Erythroblast (primary cell): ENCODE measurements at regions not wholly inside any gene's neighbourhood (a gene's known extent, or its start where the extent isn't known, plus 50 kb on each side); places are given as distances from the start of the nearest gene placed in this dataset.

Source experiments
- DNase-seq, 2 experiments: peaks; one replicate each; lab custom pipeline; 2025; lab: John Stamatoyannopoulos, UW
- GATA1 ChIP-seq: IDR thresholded peaks from 2 replicates; pipeline ENCODE4 v1.6.1; 2011; ENCODE audit warnings: low read depth, mild to moderate bottlenecking, control low read depth, low read length, moderate library complexity
- POLR2A ChIP-seq: IDR thresholded peaks from 2 replicates; pipeline ENCODE4 v1.6.1; 2011; ENCODE audit warnings: mild to moderate bottlenecking, low read length

DNA sequence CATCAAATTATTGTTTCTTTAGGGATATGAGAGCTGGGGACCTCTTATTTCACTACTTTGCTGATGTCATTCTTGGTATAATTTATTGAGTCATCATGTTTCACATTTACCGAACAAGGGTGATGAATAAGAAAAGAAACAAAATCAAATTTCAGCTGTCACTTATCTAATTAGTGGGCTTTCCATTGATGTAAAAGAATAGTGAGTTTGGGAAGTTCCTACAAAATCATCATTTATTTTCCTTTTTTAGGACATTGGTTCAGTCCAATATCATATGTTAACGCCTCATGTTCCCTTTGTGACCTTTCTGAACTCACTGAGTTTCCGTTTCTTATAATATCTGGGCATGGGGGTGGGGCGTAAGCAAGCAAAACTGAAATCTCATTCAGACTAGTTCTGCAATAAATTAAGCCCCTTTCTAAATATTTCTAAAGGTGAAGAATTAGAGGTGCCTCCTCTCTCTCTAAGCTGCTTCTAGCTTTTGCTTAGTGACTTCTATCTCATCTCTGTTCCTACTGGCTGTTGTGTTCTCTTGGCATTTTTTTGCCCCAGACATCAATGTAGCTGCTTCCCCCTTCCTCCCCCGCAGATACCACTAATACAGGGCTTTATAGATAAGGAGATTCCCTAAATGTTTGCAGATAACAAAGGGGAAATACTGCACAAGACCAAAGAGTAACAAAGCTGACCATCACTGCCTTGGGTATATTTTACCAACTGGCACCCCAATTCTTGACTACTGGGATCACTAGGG, 238.0 kb upstream of the CTNNB1 start:
- TF ChIP-seq GATA1 (no peak), POLR2A (no peak)
- DNase-seq: no peak

DNA sequence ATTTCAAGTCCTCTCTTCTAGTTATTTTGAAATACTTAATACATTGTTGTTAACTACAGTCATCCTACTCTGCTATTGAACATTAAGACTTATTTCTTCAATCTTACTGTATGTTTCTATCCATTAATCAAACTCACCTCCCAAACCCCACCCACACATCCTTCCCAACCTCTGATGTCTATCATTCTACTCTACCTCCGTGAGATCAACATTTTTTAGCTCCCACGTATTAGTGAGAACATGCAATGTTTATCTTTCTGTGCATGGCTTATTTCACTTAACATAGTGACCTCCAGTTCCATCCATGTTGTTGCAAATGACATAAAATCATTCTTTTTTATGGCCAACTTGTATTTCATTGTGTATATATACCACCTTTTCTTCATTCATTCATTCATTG, 236.6 kb upstream of the CTNNB1 start:
- no peak for DNase-seq
- TF ChIP-seq GATA1 (no peak), POLR2A (no peak)

DNA sequence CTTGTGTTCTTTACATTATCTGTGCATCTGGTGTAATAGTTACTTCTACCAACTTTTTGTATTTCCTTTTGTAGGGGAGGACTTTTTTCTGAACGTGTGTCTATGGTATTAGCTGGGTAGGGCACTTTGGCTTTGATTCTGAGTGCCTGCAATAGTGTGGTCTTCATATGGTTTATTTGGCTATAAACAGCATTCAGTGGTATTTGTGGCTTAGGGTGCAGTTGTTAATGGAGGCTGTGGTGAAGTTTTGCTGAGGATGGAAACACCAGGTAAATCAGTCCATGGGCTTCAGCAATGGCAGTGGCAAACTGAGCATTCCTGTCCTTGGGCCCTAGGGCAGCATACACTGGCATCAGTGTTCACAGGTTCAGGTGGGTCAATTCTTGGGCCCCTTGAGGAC, 230.6 kb upstream of the CTNNB1 start:
- no peak for TF ChIP-seq POLR2A
- TF ChIP-seq GATA1: no peak
- no peak for DNase-seq

DNA sequence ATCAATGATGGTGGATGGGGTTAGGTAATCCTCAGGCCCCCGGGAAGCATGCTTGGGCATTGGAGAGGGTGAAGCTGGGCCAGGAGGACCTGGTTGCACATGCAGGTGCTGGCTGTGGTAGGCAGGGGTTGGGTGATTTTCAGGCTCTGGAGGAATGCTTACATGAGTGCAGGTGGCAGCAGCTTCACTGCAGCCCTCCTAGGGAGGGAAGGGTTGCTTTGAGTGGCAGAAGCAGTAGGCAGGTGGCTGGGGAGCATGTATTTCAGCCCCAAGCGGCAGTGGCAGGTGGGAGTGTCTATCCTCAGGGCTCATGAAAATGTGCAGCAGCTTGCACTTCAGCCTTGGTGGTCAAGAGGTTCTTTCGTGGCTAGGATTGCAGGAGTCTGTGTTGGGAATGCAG, 230.0 kb upstream of the CTNNB1 start:
- DNase-seq: no peak
- TF ChIP-seq GATA1 (no peak), POLR2A (no peak)

DNA sequence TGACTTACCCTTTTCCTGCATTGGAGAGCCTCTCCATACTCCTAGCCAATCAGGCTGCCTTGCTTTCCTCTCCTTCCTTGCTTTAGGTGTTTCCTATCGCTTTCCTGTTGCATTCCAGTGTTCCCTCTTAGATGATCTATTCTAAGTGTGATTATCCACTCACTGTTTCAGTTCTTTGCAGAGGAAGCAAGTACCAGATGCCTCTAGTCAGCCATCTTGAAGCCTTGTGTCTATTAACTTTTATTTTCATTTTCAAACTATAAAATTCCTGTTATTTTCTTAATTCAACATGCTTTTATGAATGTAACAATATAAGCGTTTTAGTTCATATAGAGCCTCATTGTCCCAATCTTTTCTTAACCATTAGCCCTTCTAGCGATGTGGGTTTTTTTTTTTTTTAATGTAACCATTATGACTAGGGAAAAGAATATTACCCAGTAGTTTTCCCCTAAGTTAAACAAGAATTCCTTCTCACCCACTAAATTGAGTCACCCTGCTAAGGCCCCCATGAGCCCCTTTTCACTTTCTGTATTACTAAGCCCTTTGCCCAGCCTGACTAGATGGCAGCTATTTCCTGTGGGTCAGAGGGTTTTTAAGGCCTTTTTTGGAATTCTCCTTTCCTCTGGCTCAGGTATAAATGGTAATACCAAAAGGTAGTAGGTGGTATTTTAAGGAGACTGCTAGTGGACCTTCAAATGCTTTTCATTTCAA, 229.4 kb upstream of the CTNNB1 start:
- TF ChIP-seq POLR2A (no peak), GATA1 (no peak)
- no peak for DNase-seq

DNA sequence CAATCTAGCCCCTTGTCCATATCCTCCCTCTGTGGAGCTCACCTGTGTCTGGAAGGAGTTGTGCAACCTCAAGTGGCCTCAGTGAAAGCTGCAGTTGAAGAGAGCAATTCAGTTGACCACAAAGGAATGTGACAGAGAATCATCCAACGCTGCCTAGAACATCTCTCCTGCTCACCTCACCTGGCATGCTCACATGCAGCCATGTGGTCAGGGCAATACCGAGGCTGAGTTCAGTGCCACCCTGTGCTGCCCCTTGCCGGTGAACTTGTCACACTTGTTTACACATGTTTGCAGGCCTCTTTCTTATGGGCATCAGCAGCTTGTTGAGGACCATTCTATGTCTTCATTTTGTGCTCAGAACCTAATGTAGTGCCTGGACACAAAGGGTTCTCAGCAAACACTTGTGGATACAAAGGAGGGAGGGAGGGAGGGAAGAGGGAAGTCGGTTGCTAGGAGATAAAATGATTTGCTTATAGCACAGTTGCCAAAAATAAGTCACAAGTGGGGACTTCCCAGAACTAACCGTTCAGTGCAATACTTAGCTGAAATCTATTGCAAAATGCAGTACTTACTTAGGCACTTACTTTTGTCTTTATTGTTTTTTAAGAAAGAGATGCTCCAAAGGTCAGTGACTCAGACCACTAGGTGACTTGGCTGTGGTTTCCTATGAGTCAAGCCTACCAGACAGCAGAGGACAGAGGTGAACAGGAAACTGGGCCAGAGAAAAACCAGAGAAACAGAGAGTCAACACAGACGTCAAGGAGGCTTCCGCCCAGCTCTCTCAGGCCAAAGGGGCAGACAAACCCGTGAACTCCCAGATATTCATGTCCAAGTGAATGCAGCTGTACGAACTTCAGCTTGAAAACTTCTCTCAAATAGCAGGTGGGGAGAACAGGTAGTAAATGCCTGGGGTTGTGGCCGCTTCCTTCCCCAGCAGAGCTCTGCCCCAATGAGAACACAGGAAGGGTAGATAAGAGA, 227.8 kb upstream of the CTNNB1 start:
- DNase-seq: no peak
- TF ChIP-seq POLR2A: no peak
- TF ChIP-seq GATA1: no peak

DNA sequence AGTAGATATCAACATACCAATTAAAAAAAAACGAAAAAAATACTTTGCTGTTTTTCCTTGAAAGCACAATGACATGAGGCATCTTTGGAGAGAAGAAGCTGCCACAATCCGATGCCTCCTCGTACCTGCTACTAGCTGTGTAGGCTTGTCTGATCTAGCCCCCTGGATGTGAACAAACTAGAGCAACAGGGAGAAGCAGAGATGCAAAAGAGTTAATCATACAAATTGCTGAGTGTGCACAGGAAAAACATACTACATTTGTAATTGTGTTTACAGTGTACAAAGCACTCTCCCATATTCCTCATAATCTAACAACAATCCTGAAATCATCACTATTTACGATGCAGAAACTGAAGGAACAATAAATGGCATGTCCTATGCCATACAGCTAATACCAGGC, 227.0 kb upstream of the CTNNB1 start:
- TF ChIP-seq GATA1: no peak
- TF ChIP-seq POLR2A: no peak
- no peak for DNase-seq

DNA sequence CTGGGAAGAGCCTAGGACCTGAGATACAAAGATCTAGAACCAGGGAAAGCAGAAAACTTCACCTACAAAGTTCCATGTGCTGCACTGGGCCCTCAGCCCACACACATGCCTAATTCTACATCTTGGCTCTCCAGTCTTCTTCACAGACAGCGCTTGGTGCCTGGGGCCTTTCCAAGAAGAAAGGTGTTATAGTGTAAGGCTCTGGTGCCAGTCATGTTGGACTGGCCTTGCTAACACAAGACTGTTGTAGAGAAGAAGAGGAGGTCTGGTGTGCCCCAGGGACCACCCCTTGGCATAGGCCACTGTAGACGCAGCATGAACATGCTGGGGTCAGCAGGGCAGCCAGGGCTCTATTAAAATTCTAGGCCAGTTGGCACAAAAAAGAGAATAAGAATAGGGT, 226.2 kb upstream of the CTNNB1 start:
- TF ChIP-seq GATA1 (no peak), POLR2A (no peak)
- no peak for DNase-seq

DNA sequence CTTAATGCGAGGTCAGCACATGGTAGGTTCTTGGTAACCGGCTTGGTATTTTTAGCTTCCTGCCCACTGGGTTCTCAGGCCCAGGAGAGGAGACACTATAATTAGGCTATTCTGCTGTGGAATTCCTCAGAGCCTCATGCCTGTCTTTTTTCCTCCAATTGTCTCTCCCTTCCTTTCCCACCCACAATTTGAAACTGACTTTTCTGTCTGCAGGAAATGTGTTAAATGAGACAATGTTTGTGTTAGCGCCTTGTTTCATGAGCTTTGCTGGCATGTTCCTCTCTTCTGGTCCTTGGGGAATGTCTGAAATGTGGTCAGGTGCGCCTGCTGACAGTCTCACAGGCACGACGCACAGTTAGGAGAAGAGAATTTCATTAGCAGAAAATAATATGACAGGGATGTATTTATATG, 223.6 kb upstream of the CTNNB1 start:
- TF ChIP-seq GATA1: no peak
- TF ChIP-seq POLR2A: no peak
- DNase-seq: no peak

DNA sequence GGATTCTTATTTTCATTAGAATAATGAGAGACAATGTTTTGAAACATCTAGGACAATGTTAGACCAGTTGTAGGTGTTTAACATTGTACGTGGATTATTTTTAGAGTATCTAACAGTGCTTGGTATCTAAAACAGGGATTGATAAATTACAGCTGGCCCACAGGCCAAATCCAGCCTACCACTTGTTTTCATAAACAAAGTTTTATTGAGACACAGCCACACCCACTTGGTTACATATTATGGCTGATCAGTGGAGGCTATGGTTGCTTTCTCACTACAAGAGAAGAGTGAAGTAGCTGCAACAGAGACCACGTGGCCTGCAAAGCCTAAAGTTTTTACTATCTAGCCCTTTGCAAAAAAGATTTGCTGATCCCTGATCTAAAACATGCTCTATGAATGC, 223.1 kb upstream of the CTNNB1 start:
- no peak for TF ChIP-seq POLR2A
- TF ChIP-seq GATA1: no peak
- no peak for DNase-seq

DNA sequence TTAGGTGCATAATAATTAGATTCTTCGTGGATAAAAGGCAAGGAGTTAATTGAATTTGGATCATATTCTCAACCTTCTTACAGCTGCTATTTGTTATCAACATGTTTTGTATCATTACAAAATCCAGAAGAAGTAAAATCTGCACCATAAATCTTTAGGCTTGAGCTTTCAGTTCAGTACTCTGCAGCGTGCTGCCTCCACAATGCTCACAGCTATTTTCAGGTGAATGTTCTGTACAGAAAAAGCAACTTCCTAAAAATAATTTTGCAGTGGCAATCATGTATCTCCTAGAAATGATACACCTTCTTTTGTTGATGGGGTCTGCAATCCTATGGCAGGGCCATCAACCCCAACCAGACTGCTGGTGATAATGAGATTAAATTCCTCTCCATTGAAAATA, 220.9 kb upstream of the CTNNB1 start:
- no peak for TF ChIP-seq GATA1
- TF ChIP-seq POLR2A: no peak
- no peak for DNase-seq

DNA sequence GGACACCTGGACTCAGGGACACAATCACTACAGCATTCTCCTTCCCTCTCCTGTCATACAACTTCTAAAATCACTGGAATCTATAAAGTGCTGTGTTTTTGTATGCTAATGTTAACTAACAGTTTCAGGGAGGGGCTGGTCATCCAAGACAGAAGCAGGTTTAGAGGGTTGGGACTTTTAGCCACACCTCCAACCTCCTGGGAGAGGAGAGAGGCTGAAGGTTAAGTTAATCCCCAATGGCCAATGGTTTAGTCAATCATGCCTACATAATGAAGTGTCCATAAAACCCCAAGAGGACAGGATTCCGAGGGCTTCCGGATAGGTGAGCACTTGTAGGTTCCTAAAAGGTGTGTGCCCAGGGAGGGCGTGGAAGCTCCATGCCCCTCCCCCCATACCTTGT, 219.3 kb upstream of the CTNNB1 start:
- no peak for DNase-seq
- TF ChIP-seq GATA1: no peak
- no peak for TF ChIP-seq POLR2A

DNA sequence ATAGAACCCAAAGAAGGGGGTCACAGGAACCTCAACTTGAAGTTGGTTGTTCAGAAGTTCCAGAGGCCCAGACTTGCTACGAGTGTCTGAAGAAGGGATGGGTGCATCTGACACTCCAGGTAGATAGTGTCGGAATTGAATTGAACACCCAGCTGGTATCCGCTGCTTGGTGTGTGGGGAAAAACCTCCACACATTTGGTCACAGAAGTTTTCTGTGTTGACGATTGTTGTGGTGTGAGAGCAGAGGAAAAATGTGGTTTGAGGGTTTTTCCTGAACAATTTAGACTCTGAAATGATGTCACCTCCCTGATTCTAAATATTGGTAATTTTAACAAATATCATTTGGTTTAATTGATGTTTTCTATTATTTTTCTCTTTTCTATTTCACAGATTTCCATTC, 218.8 kb upstream of the CTNNB1 start:
- no peak for DNase-seq
- TF ChIP-seq GATA1 (no peak), POLR2A (no peak)

DNA sequence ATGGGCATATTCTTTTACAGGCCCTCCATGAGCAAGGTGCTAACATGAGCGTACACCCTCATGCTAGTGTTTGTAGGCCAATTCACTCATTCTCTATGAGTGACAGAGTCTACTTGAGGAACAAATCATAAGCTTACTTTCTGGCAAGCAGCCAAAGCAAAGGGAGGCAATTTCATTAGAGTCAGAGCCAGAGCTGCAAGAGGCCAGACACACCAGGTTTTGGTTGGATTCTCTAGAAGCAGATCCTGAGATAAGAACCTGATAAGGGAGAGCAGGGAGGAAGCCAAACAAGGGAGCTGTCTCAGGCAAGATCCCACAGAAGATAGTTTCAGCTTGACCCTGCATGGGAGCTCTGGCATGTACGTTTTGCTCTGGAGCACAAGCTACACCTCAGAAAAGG, 214.1 kb upstream of the CTNNB1 start:
- TF ChIP-seq GATA1 (no peak), POLR2A (no peak)
- no peak for DNase-seq

DNA sequence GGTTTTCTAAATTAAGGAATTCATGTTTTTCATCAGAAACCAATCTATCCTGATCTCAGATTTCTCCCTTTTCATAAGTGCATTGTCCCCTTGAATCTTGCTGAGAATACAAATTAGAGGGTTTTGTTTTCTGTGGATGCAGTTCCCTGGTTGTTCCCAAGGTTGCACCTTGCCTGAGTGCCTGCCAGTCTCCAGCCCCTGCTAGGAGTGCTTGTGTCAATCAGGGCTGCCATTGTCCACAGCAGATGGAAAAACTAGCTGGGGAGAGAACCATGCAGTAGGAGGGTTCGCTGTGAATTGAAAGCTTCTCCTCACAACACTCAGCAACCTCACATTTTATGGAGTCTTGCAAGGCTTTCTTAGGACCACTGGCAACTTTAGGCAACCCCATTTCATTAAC, 210.8 kb upstream of the CTNNB1 start:
- TF ChIP-seq GATA1: no peak
- no peak for TF ChIP-seq POLR2A

More for the DNA sequence above, 210.8 kb upstream of the CTNNB1 start:
- no peak for DNase-seq
